Breast epithelium (tissue), 4 donors: ENCODE measurements at regions not wholly inside any gene's neighbourhood (a gene's known extent, or its start where the extent isn't known, plus 50 kb on each side); places are given as distances from the start of the nearest gene placed in this dataset.

Experiments used
- DNase-seq, 2 donors: peaks; one replicate each; pipeline ENCODE4 v3.0.0-alpha.2; 2019; ENCODE audit warnings: low spot score in 2 of 2
- H3K27ac ChIP-seq, 2 donors: fragments of 200-600 bp; sonication (generic) in 1 of 2; one replicate each; pipeline ENCODE4 v1.5.1; 2016 to 2019; ENCODE audit warnings: mild to moderate bottlenecking in 1 of 2
- H3K27me3 ChIP-seq, 2 donors: fragments of 200-600 bp; sonication (generic) in 1 of 2; one replicate each; pipeline versions ENCODE4 v1.5.1 to v1.6.0; 2017 to 2019; ENCODE audit warnings: control low read depth in 1 of 2, mild to moderate bottlenecking in 1 of 2
- H3K36me3 ChIP-seq: fragments of 200-600 bp; one replicate; pipeline ENCODE4 v1.5.1; 2019
- H3K4me1 ChIP-seq, 2 donors: fragments of 200-600 bp; sonication (generic); one replicate each; pipeline ENCODE4 v1.5.1; 2016 to 2019; ENCODE audit warnings: control low read depth in 1 of 2
- H3K4me3 ChIP-seq, 3 donors: fragments of 200-600 bp; sonication (generic); 1 replicate in 2 of 3; 2 replicates in 1 of 3; pipeline ENCODE4 v1.5.1; 2016 to 2019; ENCODE audit warnings: mild to moderate bottlenecking in 3 of 3, moderate library complexity in 2 of 3
- H3K9me3 ChIP-seq, 2 donors: fragments of 200-600 bp; sonication (generic) in 1 of 2; one replicate each; pipeline ENCODE4 v1.5.1; 2016 to 2019; ENCODE audit warnings: control low read depth in 1 of 2
- POLR2A ChIP-seq: fragments of 450-650 bp; IDR thresholded peaks from one replicate; pipeline ENCODE4 v1.6.1; 2016; ENCODE audit warnings: antibody characterized with exemption, mild to moderate bottlenecking, moderate library complexity
- POLR2AphosphoS5 ChIP-seq, 3 donors: sonication (generic); formaldehyde crosslinking; IDR thresholded peaks; one replicate each; pipeline ENCODE4 v1.6.1; 2017; ENCODE audit warnings: antibody characterized with exemption in 3 of 3
- intact Hi-C: fragments of 100-400 bp; cut with DNase I; formaldehyde crosslinking; loops from one replicate; pipeline ENCODE4 v1.15.1; 2023; ENCODE audit warnings: low total_unique reads
- TF ChIP-seq, protein P1 (sequence below), 3 donors: fragments of 450-650 bp; IDR thresholded peaks; one replicate each; pipeline ENCODE4 v1.5.1; 2016 to 2017; ENCODE audit warnings: antibody characterized with exemption in 3 of 3, mild to moderate bottlenecking in 3 of 3, moderate library complexity in 3 of 3

- H3K27me3 ChIP-seq: no peaks in the 10 kb centered on the region
- intact Hi-C loops: no loop called here
- no peak overlapping the region for H3K4me3 ChIP-seq
- no peaks in the 10 kb centered on the region for H3K36me3 ChIP-seq
- H3K4me1 ChIP-seq: no peaks in the 10 kb centered on the region
- no peak overlapping the region for H3K27ac ChIP-seq
- H3K9me3 ChIP-seq: no peaks in the 10 kb centered on the region
- TF ChIP-seq POLR2A: no peak
- TF ChIP-seq POLR2AphosphoS5 (IDR thresholded peaks at IDR 0.05): no peak
- TF ChIP-seq, protein P1, sequence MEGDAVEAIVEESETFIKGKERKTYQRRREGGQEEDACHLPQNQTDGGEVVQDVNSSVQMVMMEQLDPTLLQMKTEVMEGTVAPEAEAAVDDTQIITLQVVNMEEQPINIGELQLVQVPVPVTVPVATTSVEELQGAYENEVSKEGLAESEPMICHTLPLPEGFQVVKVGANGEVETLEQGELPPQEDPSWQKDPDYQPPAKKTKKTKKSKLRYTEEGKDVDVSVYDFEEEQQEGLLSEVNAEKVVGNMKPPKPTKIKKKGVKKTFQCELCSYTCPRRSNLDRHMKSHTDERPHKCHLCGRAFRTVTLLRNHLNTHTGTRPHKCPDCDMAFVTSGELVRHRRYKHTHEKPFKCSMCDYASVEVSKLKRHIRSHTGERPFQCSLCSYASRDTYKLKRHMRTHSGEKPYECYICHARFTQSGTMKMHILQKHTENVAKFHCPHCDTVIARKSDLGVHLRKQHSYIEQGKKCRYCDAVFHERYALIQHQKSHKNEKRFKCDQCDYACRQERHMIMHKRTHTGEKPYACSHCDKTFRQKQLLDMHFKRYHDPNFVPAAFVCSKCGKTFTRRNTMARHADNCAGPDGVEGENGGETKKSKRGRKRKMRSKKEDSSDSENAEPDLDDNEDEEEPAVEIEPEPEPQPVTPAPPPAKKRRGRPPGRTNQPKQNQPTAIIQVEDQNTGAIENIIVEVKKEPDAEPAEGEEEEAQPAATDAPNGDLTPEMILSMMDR (IDR thresholded peaks at IDR 0.05): no peak
- DNase-seq: no peak
Observed at GRCh38 chr15:66644000-66644787, 57.8 kb upstream of the SMAD6 start.

DNA sequence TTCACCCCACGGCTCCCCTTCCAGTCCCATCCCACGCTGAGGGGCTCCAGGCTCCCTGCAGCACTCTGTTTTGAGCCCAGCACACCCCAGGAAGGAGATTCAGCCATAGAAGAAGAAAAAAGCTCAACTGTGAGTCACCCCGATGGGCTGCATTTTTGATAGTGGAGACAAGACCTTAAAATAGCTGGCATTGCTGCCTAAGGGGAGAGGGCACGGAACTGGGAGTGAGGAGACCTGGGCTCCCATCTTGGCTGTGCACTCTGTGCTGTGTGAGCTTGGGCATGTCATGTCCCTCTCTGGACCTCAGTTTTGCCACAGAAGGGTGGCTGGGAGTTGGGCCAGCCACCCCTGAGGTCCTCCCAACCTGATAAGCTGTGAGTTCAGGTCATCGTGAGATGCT, 57.2 kb upstream of the SMAD6 start:
- Histone ChIP-seq H3K4me3 (no peak overlapping the region), H3K27ac (no peak overlapping the region), H3K36me3 (no peaks in the 10 kb centered on the region), H3K9me3 (no peaks in the 10 kb centered on the region), H3K27me3 (no peaks in the 10 kb centered on the region), H3K4me1 (no peaks in the 10 kb centered on the region)
- no peak for DNase-seq
- intact Hi-C loops: no loop called here
- TF ChIP-seq, protein P1 (IDR thresholded peaks at IDR 0.05): no peak
- TF ChIP-seq POLR2AphosphoS5 (IDR thresholded peaks at IDR 0.05) (no peak), POLR2A (no peak)

- intact Hi-C loops: no loop called here
- no peaks in the 10 kb centered on the region for H3K4me1 ChIP-seq
- no peaks in the 10 kb centered on the region for H3K27me3 ChIP-seq
- H3K27ac ChIP-seq: no peak overlapping the region
- H3K36me3 ChIP-seq: no peaks in the 10 kb centered on the region
- TF ChIP-seq POLR2A (no peak), POLR2AphosphoS5 (IDR thresholded peaks at IDR 0.05) (no peak)
- TF ChIP-seq, protein P1 (IDR thresholded peaks at IDR 0.05): no peak
- H3K4me3 ChIP-seq: no peak overlapping the region
- no peak for DNase-seq
- no peaks in the 10 kb centered on the region for H3K9me3 ChIP-seq
Observed at GRCh38 chr15:66646308-66646707, 55.7 kb upstream of the SMAD6 start.

DNA sequence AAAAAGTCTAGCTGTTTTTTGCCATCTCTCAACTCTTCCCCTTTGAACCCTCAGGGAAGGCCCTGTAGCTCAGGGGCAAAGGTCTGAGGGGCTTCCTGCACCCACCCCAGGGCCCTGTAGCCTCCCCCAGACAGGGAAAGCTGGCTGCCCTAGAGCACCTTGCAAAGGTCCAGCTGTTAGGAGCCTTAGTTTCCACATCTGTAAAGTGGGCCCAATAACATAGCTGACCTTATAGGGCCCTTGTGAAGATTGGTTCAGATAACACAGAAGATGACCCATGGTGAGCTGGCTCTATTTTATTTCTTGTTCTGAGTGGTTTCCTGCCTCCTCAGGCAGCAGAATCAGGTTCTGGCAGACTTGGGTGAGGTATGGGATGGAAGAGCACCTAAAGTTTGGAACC, 55.2 kb upstream of the SMAD6 start:
- peak overlapping the region; percentile 25 to 55 for H3K27ac ChIP-seq
- no peak for DNase-seq
- no peaks in the 10 kb centered on the region for H3K4me1 ChIP-seq
- no peaks in the 10 kb centered on the region for H3K27me3 ChIP-seq
- no peak overlapping the region for H3K4me3 ChIP-seq
- no peaks in the 10 kb centered on the region for H3K9me3 ChIP-seq
- H3K36me3 ChIP-seq: no peaks in the 10 kb centered on the region
- TF ChIP-seq, protein P1 (IDR thresholded peaks at IDR 0.05): no peak
- TF ChIP-seq POLR2AphosphoS5 (IDR thresholded peaks at IDR 0.05) (no peak), POLR2A (no peak)
- intact Hi-C loops: no loop called here

DNA sequence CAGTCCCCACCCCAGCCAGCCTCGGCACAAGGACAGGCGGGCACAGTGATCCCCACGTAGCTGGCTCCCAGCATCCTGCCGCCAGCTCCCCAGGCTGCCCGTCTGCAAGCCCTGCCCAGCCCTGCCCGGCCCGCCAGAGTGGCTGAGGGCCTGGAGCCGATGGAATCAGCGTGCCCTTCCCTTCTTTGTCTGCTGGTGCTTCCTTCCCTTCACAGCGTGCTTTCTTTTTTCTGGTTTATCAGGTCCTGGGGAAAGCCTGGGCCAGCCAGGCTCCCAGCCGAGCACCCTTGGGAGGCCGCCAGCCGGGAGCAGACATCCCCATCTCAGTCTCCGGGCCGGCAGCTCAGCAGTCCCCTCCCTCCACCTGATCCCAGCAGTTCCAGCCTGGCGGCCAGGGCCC, 54.7 kb upstream of the SMAD6 start:
- peak overlapping the region; percentile 25 to 55 for H3K27ac ChIP-seq
- no peaks in the 10 kb centered on the region for H3K27me3 ChIP-seq
- H3K4me1 ChIP-seq: no peaks in the 10 kb centered on the region
- intact Hi-C loops: no loop called here
- no peaks in the 10 kb centered on the region for H3K36me3 ChIP-seq
- no peaks in the 10 kb centered on the region for H3K9me3 ChIP-seq
- DNase-seq: peak; percentile 22 to 60
- H3K4me3 ChIP-seq: peak overlapping the region in 1 of 3 donors; percentile 22
- no peak for TF ChIP-seq POLR2AphosphoS5 (IDR thresholded peaks at IDR 0.05)
- no peak for TF ChIP-seq POLR2A
- TF ChIP-seq, protein P1 (IDR thresholded peaks at IDR 0.05): no peak
